ENCODE measurements at regions not wholly inside any gene's neighbourhood (a gene's known extent, or its start where the extent isn't known, plus 50 kb on each side); places are given as distances from the start of the nearest gene placed in this dataset.

DNA sequence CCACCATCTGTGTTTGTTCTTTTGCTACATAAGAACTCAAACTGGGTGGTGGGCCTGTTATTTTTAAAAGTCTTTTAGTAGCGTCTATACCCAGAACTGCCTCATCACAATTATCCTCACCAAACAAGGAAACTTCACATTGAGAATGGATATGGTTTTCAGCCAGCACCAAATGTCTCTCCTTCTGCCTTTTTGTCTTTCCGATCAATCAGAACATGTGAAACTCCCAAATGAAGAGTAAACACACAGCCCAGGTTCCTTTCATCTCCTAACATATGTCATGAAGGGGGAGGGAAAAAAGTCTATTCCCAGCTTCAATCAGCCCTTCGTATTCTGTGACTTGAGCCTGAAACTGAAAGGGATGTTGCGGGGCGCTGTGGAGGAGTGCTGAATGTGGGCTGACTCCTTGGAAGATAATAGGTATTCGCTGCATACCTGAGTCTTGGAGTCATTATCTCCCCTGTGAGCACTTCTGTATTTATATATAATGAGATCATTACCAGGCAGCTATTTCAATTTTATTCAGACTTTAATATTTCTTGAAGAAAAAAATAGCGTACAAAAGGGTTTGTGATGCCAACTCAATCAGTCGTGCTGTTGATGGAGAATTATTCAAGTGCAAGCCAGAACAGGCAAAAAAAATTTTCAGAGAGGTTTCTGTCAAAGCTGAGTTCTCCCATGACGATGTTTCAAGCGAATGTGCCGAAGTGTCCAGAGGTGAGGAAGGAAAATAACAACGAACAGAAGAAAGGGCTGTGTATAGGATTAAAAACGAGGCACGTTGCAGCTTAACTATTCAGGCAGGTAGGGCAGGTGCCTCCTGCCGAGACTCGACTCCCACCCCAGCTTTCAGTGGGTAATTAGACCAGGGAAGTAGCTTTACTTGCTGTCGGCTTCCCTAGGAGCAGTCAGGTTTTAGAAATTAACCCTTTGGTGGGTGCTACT is 163.9 kb upstream of the NOCT start:
- DNase-seq: no peak

- DNase-seq: no peak
Observed at GRCh38 chr4:138845664-138846063, 169.9 kb upstream of the NOCT start.

- no peak for DNase-seq
Observed at GRCh38 chr4:138845054-138845453, 170.5 kb upstream of the NOCT start.

DNA sequence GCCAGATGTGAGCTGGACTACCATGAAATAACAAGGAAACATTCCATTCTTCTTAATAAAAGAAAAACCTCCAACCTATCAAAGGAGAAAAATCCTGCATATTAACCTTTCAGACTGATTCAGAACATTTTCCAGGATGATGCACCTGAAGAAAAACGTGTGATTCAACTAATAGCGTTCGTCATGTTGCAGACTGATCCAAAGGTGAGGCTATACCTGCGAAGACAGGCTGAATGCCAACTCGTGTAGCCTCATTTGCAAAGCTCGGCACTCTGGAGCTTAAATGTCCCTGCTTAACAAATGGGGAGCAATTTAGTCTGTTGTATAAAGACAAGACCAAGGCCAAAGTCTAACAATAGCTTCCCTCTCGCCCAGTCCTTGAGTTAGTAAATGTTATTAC is 172.0 kb upstream of the NOCT start:
- no peak for DNase-seq

- DNase-seq: no peak
Observed at GRCh38 chr4:138841343-138841742, 174.2 kb upstream of the NOCT start.

- DNase-seq: no peak
Observed at GRCh38 chr4:138838251-138838650, 177.3 kb upstream of the NOCT start.

DNA sequence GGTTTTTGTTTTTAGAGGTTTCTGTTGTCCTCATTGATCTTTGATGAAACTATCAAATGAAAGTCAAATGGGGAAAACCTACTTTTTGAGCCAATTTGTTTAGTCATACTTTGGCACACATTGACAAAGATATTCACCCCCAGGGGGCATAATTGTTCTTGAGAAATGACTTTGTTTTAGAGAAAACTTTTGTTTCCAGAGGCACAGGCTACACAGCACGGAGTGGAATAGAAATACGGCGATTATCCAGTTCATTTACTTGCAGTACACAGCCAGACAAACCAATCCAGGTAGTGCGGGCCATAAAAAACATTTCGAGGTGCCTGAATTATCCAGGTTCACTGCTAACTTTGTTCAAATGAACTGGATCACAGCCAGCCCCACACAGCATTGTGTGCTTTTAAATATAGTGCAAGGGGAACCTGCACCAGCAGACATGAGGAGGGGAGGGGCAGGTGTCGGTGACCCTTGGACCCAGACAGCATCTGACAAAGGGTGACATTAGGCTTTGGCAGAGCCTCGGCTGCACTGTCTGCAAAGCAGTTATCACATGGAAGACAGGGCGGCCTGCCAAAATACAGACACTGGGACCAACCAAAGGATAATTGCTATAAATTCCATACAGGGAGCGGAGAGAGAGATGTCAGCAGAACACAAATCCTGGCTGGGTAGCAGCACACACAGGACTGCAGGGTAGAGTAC is 179.6 kb upstream of the NOCT start:
- no peak for DNase-seq

DNA sequence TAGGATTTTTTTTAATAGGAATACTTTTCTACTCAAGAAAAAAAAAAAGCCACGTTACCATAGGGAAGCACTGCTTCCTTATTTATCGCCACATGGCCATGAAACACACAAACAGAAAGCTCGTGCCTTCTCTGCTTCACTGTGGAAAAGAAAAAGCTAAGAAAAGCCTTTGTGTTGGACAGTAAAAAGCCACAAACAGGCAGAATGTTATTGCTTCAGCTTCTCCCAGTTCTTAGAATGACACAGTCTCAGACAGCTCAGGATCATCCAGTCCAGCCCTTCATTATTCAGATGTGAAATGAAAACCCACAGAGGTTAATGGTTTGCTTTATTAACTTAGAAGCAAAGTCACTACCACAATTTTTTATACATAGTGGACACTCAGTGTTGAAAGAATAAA is 181.6 kb upstream of the NOCT start:
- no peak for DNase-seq

- no peak for DNase-seq
Observed at GRCh38 chr4:138832563-138832962, 183.0 kb upstream of the NOCT start.

DNA sequence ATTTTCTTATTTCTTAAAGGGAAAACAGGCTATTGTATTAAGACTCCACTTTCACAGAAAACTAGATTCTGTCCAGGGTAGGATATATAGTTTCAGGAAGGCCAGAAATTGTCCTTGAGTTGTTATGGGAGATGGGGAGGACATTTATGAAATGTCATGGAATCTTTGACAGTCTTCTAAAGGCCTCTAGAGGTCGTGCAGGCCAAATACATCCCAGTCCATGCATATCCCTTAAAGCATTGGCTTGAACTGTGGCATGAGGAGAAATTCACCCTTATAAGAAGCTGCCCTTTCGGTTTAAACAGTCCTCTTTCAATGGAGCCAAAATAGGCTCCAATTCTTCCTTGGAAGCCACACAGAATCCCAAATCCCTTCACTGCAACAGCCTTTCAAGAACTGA is 183.6 kb upstream of the NOCT start:
- no peak for DNase-seq

- no peak for DNase-seq
Observed at GRCh38 chr4:138828926-138829325, 186.7 kb upstream of the NOCT start.

DNA sequence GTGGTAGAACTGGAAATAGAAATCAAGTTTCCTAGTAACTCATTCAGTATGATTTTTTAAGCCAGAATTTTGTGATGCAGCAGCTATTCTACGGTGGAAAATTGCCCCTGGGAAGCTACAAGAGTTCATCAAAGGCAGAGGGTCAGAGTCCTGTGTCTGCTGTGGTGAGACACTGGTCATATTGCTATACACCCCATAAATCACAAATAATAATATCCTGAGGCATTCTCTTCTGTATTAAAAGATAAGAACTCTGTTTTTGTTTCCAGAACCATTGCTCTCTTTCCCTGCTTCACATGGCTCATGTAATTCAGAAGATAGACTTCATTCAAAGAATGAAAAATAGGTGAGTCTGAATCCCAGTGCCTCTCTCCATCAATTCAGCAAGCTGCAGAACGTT is 188.8 kb upstream of the NOCT start:
- no peak for DNase-seq

DNA sequence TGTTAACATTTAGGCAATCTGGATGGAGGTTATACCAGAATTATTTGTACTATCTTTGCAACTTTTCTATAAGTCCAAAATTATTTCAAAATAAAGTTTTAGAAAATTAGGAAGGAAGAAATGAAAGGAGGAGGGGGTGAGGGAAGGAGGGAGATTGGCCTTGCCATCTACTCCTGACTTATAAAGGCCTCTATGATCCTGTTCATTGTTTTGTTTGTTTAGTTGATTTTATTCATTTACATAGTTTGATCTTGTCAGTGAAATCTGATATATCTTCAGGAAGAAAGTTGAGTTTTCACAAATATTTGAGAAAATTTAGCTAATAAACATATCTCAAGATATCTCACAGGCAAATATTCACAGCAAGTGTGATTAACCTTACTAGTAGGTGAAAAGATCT is 189.3 kb upstream of the NOCT start:
- DNase-seq: no peak

DNA sequence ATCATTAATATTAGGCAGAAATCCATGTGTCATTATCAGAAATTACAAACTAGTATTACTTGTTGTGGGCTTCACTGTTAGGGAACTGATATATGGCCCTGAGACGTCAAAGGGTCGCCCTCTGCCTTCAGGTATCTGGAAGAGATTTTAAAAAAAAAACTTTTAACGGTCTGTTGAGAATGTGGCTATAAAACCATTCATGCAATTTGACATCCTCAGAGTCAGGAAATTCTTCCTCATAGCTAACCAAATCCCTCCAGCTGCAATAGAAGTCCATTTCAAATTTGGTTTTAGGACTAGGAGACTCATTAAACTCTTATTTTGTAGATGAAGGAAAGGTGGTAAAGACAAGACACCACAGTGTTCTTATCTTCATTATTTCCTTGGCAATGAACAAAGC is 194.2 kb upstream of the NOCT start:
- DNase-seq: no peak

- DNase-seq: no peak
Observed at GRCh38 chr4:138816875-138817274, 198.7 kb upstream of the NOCT start.

GRCh38 chr4:138815811-138816210 is 199.8 kb upstream of the NOCT start:
- DNase-seq: no peak

- DNase-seq: no peak
Observed at GRCh38 chr4:138805736-138806135, 209.8 kb upstream of the NOCT start.

- no peak for DNase-seq
Observed at GRCh38 chr4:138804711-138805110, 210.9 kb upstream of the NOCT start.

- no peak for DNase-seq
Observed at GRCh38 chr4:138803051-138803450, 212.5 kb upstream of the NOCT start.

- DNase-seq: no peak
Observed at GRCh38 chr4:138802499-138802898, 213.1 kb upstream of the NOCT start.

DNA sequence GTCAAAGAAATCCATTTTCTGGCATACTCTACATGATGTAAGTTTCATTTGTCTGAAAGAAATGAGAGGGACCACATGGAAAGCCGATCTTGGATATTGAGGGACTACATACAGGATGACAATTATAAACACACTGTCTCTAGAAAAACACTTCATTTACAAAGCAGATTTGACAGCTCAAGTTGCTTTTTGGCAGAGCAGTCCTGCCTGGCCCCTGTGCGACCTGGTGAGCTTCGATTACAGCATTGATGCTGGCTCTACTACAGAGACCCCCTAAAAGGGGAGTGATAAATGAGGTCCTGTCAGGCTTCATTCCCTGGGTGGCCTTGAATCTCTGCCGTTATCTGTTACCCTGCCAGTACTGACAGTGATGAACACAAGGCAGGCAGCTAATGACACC is 215.2 kb upstream of the NOCT start:
- DNase-seq: no peak

GRCh38 chr4:138798404-138798803 is 217.2 kb upstream of the NOCT start:
- DNase-seq: no peak

DNA sequence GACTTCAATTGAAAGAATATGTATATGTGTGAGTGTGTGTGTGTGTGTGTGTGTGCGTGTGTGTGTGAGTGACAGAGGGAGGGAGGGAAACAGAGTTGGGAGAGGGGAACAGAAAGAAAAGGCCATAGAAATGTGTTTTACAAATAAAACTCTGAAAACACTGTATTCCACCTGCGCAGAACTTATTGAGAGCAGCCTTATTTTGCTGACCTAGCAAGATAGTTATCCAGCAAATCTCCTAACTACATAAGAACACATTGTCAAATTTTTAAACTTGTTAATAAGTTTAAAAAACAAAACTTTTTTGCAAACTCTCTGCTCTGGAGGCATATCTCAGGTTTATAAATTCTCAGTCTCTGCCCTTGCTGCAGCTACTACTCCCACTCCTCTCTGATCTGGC is 217.9 kb upstream of the NOCT start:
- DNase-seq: no peak

GRCh38 chr4:138796761-138797160 is 218.8 kb upstream of the NOCT start:
- no peak for DNase-seq
